ACC112 (cell line): ENCODE measurements at regions not wholly inside any gene's neighbourhood (a gene's known extent, or its start where the extent isn't known, plus 50 kb on each side); places are given as distances from the start of the nearest gene placed in this dataset.

Source experiments
- H2AFZ ChIP-seq: fragments of 200-600 bp; sonication (generic); one replicate; pipeline ENCODE4 v1.6.0; 2017; ENCODE audit warnings: antibody characterized with exemption, low read length; ENCODE audit not compliant: unreplicated experiment
- H3K27ac ChIP-seq: fragments of 200-600 bp; sonication (generic); 2 replicates; pipeline ENCODE4 v1.5.1; 2014; ENCODE audit warnings: low read depth, mild to moderate bottlenecking, antibody characterized with exemption, low read length, moderate library complexity
- H3K27me3 ChIP-seq: fragments of 200-600 bp; sonication (generic); 2 replicates; pipeline ENCODE4 v1.6.1; 2014; ENCODE audit warnings: mild to moderate bottlenecking, antibody characterized with exemption, low read length, moderate library complexity, mixed read lengths; ENCODE audit not compliant: insufficient read depth
- H3K36me3 ChIP-seq: fragments of 200-600 bp; sonication (generic); 2 replicates; pipeline ENCODE4 v1.6.1; 2016; ENCODE audit warnings: mild to moderate bottlenecking, antibody characterized with exemption, low read length, moderate library complexity, mixed read lengths; ENCODE audit not compliant: insufficient read depth
- H3K4me1 ChIP-seq: fragments of 200-600 bp; sonication (generic); one replicate; pipeline ENCODE4 v1.6.1; 2016; ENCODE audit warnings: low read length, mixed read lengths; ENCODE audit not compliant: insufficient read depth, unreplicated experiment, control insufficient read depth
- H3K4me3 ChIP-seq: fragments of 200-600 bp; sonication (generic); 2 replicates; pipeline ENCODE4 v1.5.1; 2014; ENCODE audit warnings: mild to moderate bottlenecking, low read depth, low read length
- H3K79me2 ChIP-seq: fragments of 200-600 bp; sonication (generic); one replicate; pipeline ENCODE4 v1.6.0; 2016; ENCODE audit warnings: low read length; ENCODE audit not compliant: control insufficient read depth, unreplicated experiment, insufficient read depth

- Histone ChIP-seq H3K4me3 (no peak overlapping the region), H3K79me2 (no peaks in the 10 kb centered on the region), H3K36me3 (no peaks in the 10 kb centered on the region), H3K27ac (no peak overlapping the region), H3K27me3 (no peaks in the 10 kb centered on the region), H3K4me1 (peaks cover 7% of the 10 kb centered on the region), H2AFZ (no peak overlapping the region)
Observed at GRCh38 chr2:193333539-193333938, 1138.8 kb upstream of the TMEFF2 start.

- Histone ChIP-seq H2AFZ (no peak overlapping the region), H3K4me3 (no peak overlapping the region), H3K36me3 (no peaks in the 10 kb centered on the region), H3K79me2 (no peaks in the 10 kb centered on the region), H3K27me3 (no peaks in the 10 kb centered on the region), H3K4me1 (peaks cover 7% of the 10 kb centered on the region), H3K27ac (no peak overlapping the region)
Observed at GRCh38 chr2:193332941-193333340, 1138.2 kb upstream of the TMEFF2 start.

GRCh38 chr2:193331676-193332075, 1136.9 kb upstream of the TMEFF2 start:
- no peak overlapping the region for H2AFZ ChIP-seq
- H3K4me3 ChIP-seq = no peak overlapping the region
- H3K27me3 ChIP-seq = no peaks in the 10 kb centered on the region
- no peaks in the 10 kb centered on the region for H3K36me3 ChIP-seq
- H3K4me1 ChIP-seq = peaks cover 7% of the 10 kb centered on the region
- no peak overlapping the region for H3K27ac ChIP-seq
- no peaks in the 10 kb centered on the region for H3K79me2 ChIP-seq

GRCh38 chr2:193326296-193326695, 1131.6 kb upstream of the TMEFF2 start:
- Histone ChIP-seq H3K27me3 (no peaks in the 10 kb centered on the region), H3K4me1 (no peaks in the 10 kb centered on the region), H2AFZ (no peak overlapping the region), H3K79me2 (no peaks in the 10 kb centered on the region), H3K36me3 (no peaks in the 10 kb centered on the region), H3K27ac (no peak overlapping the region), H3K4me3 (no peak overlapping the region)

- Histone ChIP-seq H3K4me1 (peaks cover 4% of the 10 kb centered on the region), H2AFZ (no peak overlapping the region), H3K79me2 (no peaks in the 10 kb centered on the region), H3K27me3 (no peaks in the 10 kb centered on the region), H3K4me3 (no peak overlapping the region), H3K27ac (no peak overlapping the region), H3K36me3 (no peaks in the 10 kb centered on the region)
Observed at GRCh38 chr2:193315428-193316091, 1120.8 kb upstream of the TMEFF2 start.

- Histone ChIP-seq H3K4me3 (no peak overlapping the region), H3K27ac (no peak overlapping the region), H3K4me1 (no peaks in the 10 kb centered on the region), H3K27me3 (no peaks in the 10 kb centered on the region), H3K79me2 (no peaks in the 10 kb centered on the region), H2AFZ (no peak overlapping the region), H3K36me3 (no peaks in the 10 kb centered on the region)
Observed at GRCh38 chr2:193303464-193303863, 1108.7 kb upstream of the TMEFF2 start.

- Histone ChIP-seq H3K27ac (no peak overlapping the region), H3K27me3 (no peaks in the 10 kb centered on the region), H3K79me2 (no peaks in the 10 kb centered on the region), H3K4me3 (no peak overlapping the region), H3K4me1 (no peaks in the 10 kb centered on the region), H3K36me3 (no peaks in the 10 kb centered on the region), H2AFZ (no peak overlapping the region)
Observed at GRCh38 chr2:193294371-193294770, 1099.6 kb upstream of the TMEFF2 start.

GRCh38 chr2:193279361-193279760, 1084.6 kb upstream of the TMEFF2 start:
- no peaks in the 10 kb centered on the region for H3K27me3 ChIP-seq
- no peak overlapping the region for H3K27ac ChIP-seq
- H2AFZ ChIP-seq = no peak overlapping the region

GRCh38 chr2:193276988-193277387, 1082.3 kb upstream of the TMEFF2 start:
- H3K27ac ChIP-seq = no peak overlapping the region

More at GRCh38 chr2:193279361-193279760, 1084.6 kb upstream of the TMEFF2 start:
- Histone ChIP-seq H3K4me1 (no peaks in the 10 kb centered on the region), H3K79me2 (no peaks in the 10 kb centered on the region), H3K36me3 (no peaks in the 10 kb centered on the region), H3K4me3 (no peak overlapping the region)

GRCh38 chr2:193276560-193276959, 1081.8 kb upstream of the TMEFF2 start:
- no peak overlapping the region for H2AFZ ChIP-seq
- no peaks in the 10 kb centered on the region for H3K36me3 ChIP-seq
- H3K79me2 ChIP-seq = no peaks in the 10 kb centered on the region
- no peaks in the 10 kb centered on the region for H3K4me1 ChIP-seq
- H3K27ac ChIP-seq = no peak overlapping the region
- no peak overlapping the region for H3K4me3 ChIP-seq
- H3K27me3 ChIP-seq = no peaks in the 10 kb centered on the region

More at GRCh38 chr2:193276988-193277387, 1082.3 kb upstream of the TMEFF2 start:
- Histone ChIP-seq H3K4me3 (no peak overlapping the region), H3K79me2 (no peaks in the 10 kb centered on the region), H2AFZ (no peak overlapping the region), H3K27me3 (no peaks in the 10 kb centered on the region), H3K36me3 (no peaks in the 10 kb centered on the region), H3K4me1 (no peaks in the 10 kb centered on the region)

- H3K4me3 ChIP-seq = no peak overlapping the region
- H3K27me3 ChIP-seq = no peaks in the 10 kb centered on the region
- no peaks in the 10 kb centered on the region for H3K36me3 ChIP-seq
- no peak overlapping the region for H3K27ac ChIP-seq
- H3K4me1 ChIP-seq = no peaks in the 10 kb centered on the region
- no peaks in the 10 kb centered on the region for H3K79me2 ChIP-seq
- no peak overlapping the region for H2AFZ ChIP-seq
Observed at GRCh38 chr2:193276069-193276468, 1081.3 kb upstream of the TMEFF2 start.
